HG02870 (cell line): ENCODE measurements at regions not wholly inside any gene's neighbourhood (a gene's known extent, or its start where the extent isn't known, plus 50 kb on each side); places are given as distances from the start of the nearest gene placed in this dataset.

ENCODE experiments used
- ATAC-seq: cut with Tn5 transposase; IDR thresholded peaks from one replicate; pipeline ENCODE4 v1.9.1; 2021; ENCODE audit warnings: mild to moderate bottlenecking, moderate library complexity; ENCODE audit not compliant: unreplicated experiment

- no peak for ATAC-seq
Measured at GRCh38 chr2:187143537-187143936, 294.6 kb upstream of the ZSWIM2 start.

- no peak for ATAC-seq
Measured at GRCh38 chr2:187139469-187139868, 290.5 kb upstream of the ZSWIM2 start.

- ATAC-seq, result peak; percentile 80
Measured at GRCh38 chr2:187138265-187138664, 289.3 kb upstream of the ZSWIM2 start.

- no peak for ATAC-seq
Measured at GRCh38 chr2:187136646-187137045, 287.7 kb upstream of the ZSWIM2 start.

GRCh38 chr2:187134306-187134705 lies 285.3 kb upstream of the ZSWIM2 start:
- ATAC-seq, result no peak

GRCh38 chr2:187129868-187130267 lies 280.9 kb upstream of the ZSWIM2 start:
- no peak for ATAC-seq

- ATAC-seq, result no peak
Measured at GRCh38 chr2:187129306-187129705, 280.3 kb upstream of the ZSWIM2 start.

- no peak for ATAC-seq
Measured at GRCh38 chr2:187126247-187127005, 277.5 kb upstream of the ZSWIM2 start.

GRCh38 chr2:187125318-187125717 lies 276.3 kb upstream of the ZSWIM2 start:
- ATAC-seq, result no peak

- ATAC-seq, result no peak
Measured at GRCh38 chr2:187124529-187124928, 275.6 kb upstream of the ZSWIM2 start.

- no peak for ATAC-seq
Measured at GRCh38 chr2:187118331-187119099, 269.5 kb upstream of the ZSWIM2 start.

GRCh38 chr2:187117483-187117882 lies 268.5 kb upstream of the ZSWIM2 start:
- ATAC-seq, result no peak

- no peak for ATAC-seq
Measured at GRCh38 chr2:187115627-187116026, 266.7 kb upstream of the ZSWIM2 start.

- ATAC-seq, result no peak
Measured at GRCh38 chr2:187107001-187107400, 258.0 kb upstream of the ZSWIM2 start.

- no peak for ATAC-seq
Measured at GRCh38 chr2:187105218-187105617, 256.2 kb upstream of the ZSWIM2 start.

- ATAC-seq, result no peak
Measured at GRCh38 chr2:187102381-187102780, 253.4 kb upstream of the ZSWIM2 start.

GRCh38 chr2:187098154-187098553 lies 249.2 kb upstream of the ZSWIM2 start:
- no peak for ATAC-seq

GRCh38 chr2:187093771-187094412 lies 244.9 kb upstream of the ZSWIM2 start:
- no peak for ATAC-seq

GRCh38 chr2:187091664-187092063 lies 242.7 kb upstream of the ZSWIM2 start:
- no peak for ATAC-seq

- no peak for ATAC-seq
Measured at GRCh38 chr2:187084524-187084923, 235.6 kb upstream of the ZSWIM2 start.

- no peak for ATAC-seq
Measured at GRCh38 chr2:187081461-187081860, 232.5 kb upstream of the ZSWIM2 start.

- no peak for ATAC-seq
Measured at GRCh38 chr2:187079901-187080300, 230.9 kb upstream of the ZSWIM2 start.
